HepG2 (cell line): ENCODE measurements at regions not wholly inside any gene's neighbourhood (a gene's known extent, or its start where the extent isn't known, plus 50 kb on each side); places are given as distances from the start of the nearest gene placed in this dataset.

ENCODE experiments used
- ATAC-seq: fragments of 200-7000 bp; cut with Tn5 transposase; 3 replicates; pipeline ENCODE4 v1.9.1; 2020; ENCODE audit warnings: mild to moderate bottlenecking, moderate library complexity
- BruUV-seq: library from RNA; stranded (reverse); fragments of 400-500 nt; replicated peaks from 2 replicates; lab custom pipeline; 2021; lab: Mats Ljungman, UMichigan
- CTCF ChIA-PET: fragments of 300-600 bp; formaldehyde crosslinking; extraction: SDS; loops from one replicate; lab custom pipeline; 2021; ENCODE audit warnings: low total read pairs, inconsistent platforms, low intra/inter-chr PET ratio; lab: Yijun Ruan, JAX
- POLR2A ChIA-PET: fragments of 350-600 bp; sonication (Branson Sonifier 250); formaldehyde crosslinking; loops from one replicate; lab custom pipeline; 2020; ENCODE audit warnings: antibody characterized with exemption, inconsistent platforms; lab: Yijun Ruan, JAX
- DNase-seq: peaks from one replicate; pipeline ENCODE4 v3.0.0-alpha.2; 2015; ENCODE audit warnings: low spot score
- FAIRE-seq: peaks from 3 replicates; lab custom pipeline; 2011; peaks lifted over from hg19 to GRCh38; lab: Jason Lieb, UNC
- H2AFZ ChIP-seq: one replicate; pipeline ENCODE4 v1.6.1; 2011; ENCODE audit warnings: low read length, inconsistent platforms
- H3K27ac ChIP-seq: fragments of 300-600 bp; 3 replicates; pipeline ENCODE4 v1.8.0; 2011; ENCODE audit warnings: mixed run types, mild to moderate bottlenecking, mixed read lengths, low read length, inconsistent platforms; ENCODE audit not compliant: insufficient read depth; ENCODE audit errors: extremely low read length
- H3K27me3 ChIP-seq, 2 experiments: fragments of 200-600 bp in 1 of 2; 2 replicates in 1 of 2; 3 replicates in 1 of 2; pipeline versions ENCODE4 v1.6.0 to v1.8.0; 2011; ENCODE audit warnings: low read length in 2 of 2, mild to moderate bottlenecking in 2 of 2, moderate library complexity in 2 of 2, inconsistent platforms in 1 of 2; ENCODE audit not compliant: insufficient read depth in 2 of 2, control insufficient read depth in 1 of 2
- H3K36me3 ChIP-seq, 2 experiments: fragments of 200-600 bp in 1 of 2; replicated peaks in 1 of 2; 2 replicates in 1 of 2; 3 replicates in 1 of 2; pipeline versions ENCODE4 v1.5.1 to v1.8.0; 2011; ENCODE audit warnings: low read length in 2 of 2, inconsistent platforms in 1 of 2; ENCODE audit not compliant: insufficient read depth in 2 of 2, control insufficient read depth in 1 of 2
- H3K4me1 ChIP-seq: 2 replicates; pipeline ENCODE4 v1.5.1; 2012; ENCODE audit warnings: low read length, inconsistent platforms; ENCODE audit not compliant: insufficient read depth
- H3K4me2 ChIP-seq: 2 replicates; pipeline ENCODE4 v1.6.0; 2011; ENCODE audit warnings: low read depth, low read length, inconsistent platforms
- H3K4me3 ChIP-seq, 3 experiments: fragments of 200-600 bp in 1 of 3; sonication (generic), shearing (Covaris generic) in 1 of 3; replicated peaks in 1 of 3; 2 replicates each; pipeline ENCODE4 v1.5.1; 2011 to 2016; ENCODE audit warnings: low read length in 3 of 3, inconsistent platforms in 2 of 3, low read depth in 2 of 3, mild to moderate bottlenecking in 2 of 3, control low read depth in 1 of 3, mixed read lengths in 1 of 3; ENCODE audit not compliant: insufficient read depth in 1 of 3
- H3K79me2 ChIP-seq: one replicate; pipeline ENCODE4 v1.6.1; 2011; ENCODE audit warnings: low read length, inconsistent platforms; ENCODE audit not compliant: insufficient read depth
- H3K9ac ChIP-seq: 2 replicates; pipeline ENCODE4 v1.6.0; 2011; ENCODE audit warnings: mild to moderate bottlenecking, low read depth, low read length, inconsistent platforms; ENCODE audit not compliant: insufficient read depth
- H3K9me3 ChIP-seq: 2 replicates; pipeline ENCODE4 v1.5.1; 2012; ENCODE audit warnings: mild to moderate bottlenecking, low read length
- H4K20me1 ChIP-seq: 2 replicates; pipeline ENCODE4 v1.6.0; 2011; ENCODE audit warnings: inconsistent platforms, mild to moderate bottlenecking, low read length, moderate library complexity; ENCODE audit not compliant: insufficient read depth
- AGO2 ChIP-seq: fragments of 200-400 bp; formaldehyde crosslinking; optimal IDR thresholded peaks from 2 replicates; pipeline ENCODE3; 2017; ENCODE audit warnings: mild to moderate bottlenecking, low read depth, low read length, moderate library complexity
- BRD4 ChIP-seq: sonication (generic); formaldehyde crosslinking; IDR thresholded peaks from 2 replicates; pipeline ENCODE4 v1.4.0; 2020; ENCODE audit warnings: missing genetic modification reagents
- FOXK2 ChIP-seq: fragments of 450-650 bp; IDR thresholded peaks from 2 replicates; pipeline ENCODE4 v1.6.1; 2016
- KDM5B ChIP-seq: sonication (generic); formaldehyde crosslinking; IDR thresholded peaks from 2 replicates; pipeline ENCODE4 v1.4.0; 2020; ENCODE audit warnings: missing genetic modification reagents, mild to moderate bottlenecking, borderline replicate concordance
- NFYB ChIP-seq: sonication (generic); formaldehyde crosslinking; IDR thresholded peaks from 2 replicates; pipeline ENCODE4 v1.4.0; 2020; ENCODE audit warnings: missing genetic modification reagents
- NFYC ChIP-seq: IDR thresholded peaks from 2 replicates; pipeline ENCODE4 v1.6.1; 2016; ENCODE audit warnings: missing genetic modification reagents, missing compliant biosample characterization
- POLR2AphosphoS2 ChIP-seq: IDR thresholded peaks from 2 replicates; pipeline ENCODE4 v1.6.1; 2011; ENCODE audit warnings: low read depth, low read length, improper control_type of control experiment
- REL ChIP-seq: sonication (generic); formaldehyde crosslinking; conservative IDR thresholded peaks from 2 replicates; pipeline ENCODE4 v1.8.0; 2022; ENCODE audit warnings: mild to moderate bottlenecking, missing genetic modification reagents, moderate library complexity
- ZC3H4 ChIP-seq: sonication (generic); formaldehyde crosslinking; IDR thresholded peaks from 2 replicates; pipeline ENCODE4 v1.4.0; 2020; ENCODE audit warnings: missing genetic modification reagents, borderline replicate concordance
- ZNF256 ChIP-seq: sonication (generic); formaldehyde crosslinking; conservative IDR thresholded peaks from 2 replicates; pipeline ENCODE4 v1.4.0; 2020; ENCODE audit warnings: missing genetic modification reagents
- ZNF549 ChIP-seq: sonication (generic); formaldehyde crosslinking; IDR thresholded peaks from 2 replicates; pipeline ENCODE4 v1.5.0; 2020; ENCODE audit warnings: missing genetic modification reagents
- ZNF570 ChIP-seq: sonication (generic); formaldehyde crosslinking; IDR thresholded peaks from 2 replicates; pipeline ENCODE4 v1.4.0; 2020; ENCODE audit warnings: mild to moderate bottlenecking, missing genetic modification reagents, borderline replicate concordance
- ZNF652 ChIP-seq: IDR thresholded peaks from 2 replicates; pipeline ENCODE4 v1.6.1; 2016; ENCODE audit warnings: low read depth, borderline replicate concordance
- whole genome bisulfite sequencing: methylation state at CpG from one replicate; pipeline ENCODE4 v1.1.6; 2017; ENCODE audit warnings: low lambda C conversion rate; 5-methylcytosine and 5-hydroxymethylcytosine counted together
- in situ Hi-C: cut with HindIII; loops from 2 replicates; pipeline ENCODE4 v1.10.0; 2017; ENCODE audit warnings: low pct_unique_long_range_greater_than_20kb; ENCODE audit not compliant: extremely low pct_ligation_motif_present
- intact Hi-C: fragments of 100-400 bp; cut with micrococcal nuclease; formaldehyde crosslinking; loops from one replicate; pipeline ENCODE4 v1.10.0; 2022; ENCODE audit not compliant: unreplicated experiment
- TF ChIP-seq, protein P1 (sequence below): sonication (generic); formaldehyde crosslinking; IDR thresholded peaks from 2 replicates; pipeline ENCODE4 v1.4.0; 2020; ENCODE audit warnings: missing genetic modification reagents

DNA sequence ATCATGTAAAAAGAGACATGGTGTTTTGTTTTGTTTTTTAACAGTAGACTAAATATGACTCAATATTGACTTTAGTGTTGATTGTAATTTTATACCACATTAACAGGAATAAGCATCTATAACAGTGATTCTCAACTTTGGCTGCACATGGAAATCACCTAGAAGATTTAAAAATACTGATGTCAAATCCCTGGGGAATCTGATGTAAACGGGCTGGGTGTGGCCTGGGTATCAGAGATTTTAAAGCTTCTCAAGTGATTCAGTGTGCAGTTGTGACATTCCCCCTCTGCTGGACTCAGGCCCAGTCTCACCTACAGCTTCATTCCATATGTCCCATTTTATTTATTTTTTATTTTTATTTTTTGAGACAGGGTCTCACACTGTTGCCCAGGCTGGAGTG is 82.8 kb upstream of the ATP8B1 start:
- intact Hi-C loops, result loop anchor here (10.0 kb wide), 1 partner anchor 429 kb away; no protein-coding TSS in a partner anchor
- Histone ChIP-seq H2AFZ (no peak overlapping the region), H3K27me3 (no peaks in the 10 kb centered on the region), H3K79me2 (no peaks in the 10 kb centered on the region), H4K20me1 (no peaks in the 10 kb centered on the region), H3K4me1 (peaks cover 15% of the 10 kb centered on the region), H3K27ac (no peak overlapping the region), H3K9ac (no peak overlapping the region), H3K4me3 (no peak overlapping the region), H3K4me2 (no peak overlapping the region), H3K9me3 (peaks cover 7% of the 10 kb centered on the region), H3K36me3 (no peaks in the 10 kb centered on the region)
- no peak for DNase-seq
- no peak for FAIRE-seq
- TF ChIP-seq NFYB (CRISPR knock-in tag) (no peak), POLR2AphosphoS2 (no peak), NFYC (CRISPR knock-in tag) (no peak), ZC3H4 (CRISPR knock-in tag) (no peak), ZNF549 (CRISPR knock-in tag) (no peak), ZNF570 (CRISPR knock-in tag) (no peak), ZNF256 (CRISPR knock-in tag) (no peak), ZNF652 (CRISPR knock-in tag) (no peak), KDM5B (no peak), AGO2 (no peak), REL (CRISPR knock-in tag) (no peak), BRD4 (CRISPR knock-in tag) (no peak), FOXK2 (no peak)
- TF ChIP-seq, protein P1, sequence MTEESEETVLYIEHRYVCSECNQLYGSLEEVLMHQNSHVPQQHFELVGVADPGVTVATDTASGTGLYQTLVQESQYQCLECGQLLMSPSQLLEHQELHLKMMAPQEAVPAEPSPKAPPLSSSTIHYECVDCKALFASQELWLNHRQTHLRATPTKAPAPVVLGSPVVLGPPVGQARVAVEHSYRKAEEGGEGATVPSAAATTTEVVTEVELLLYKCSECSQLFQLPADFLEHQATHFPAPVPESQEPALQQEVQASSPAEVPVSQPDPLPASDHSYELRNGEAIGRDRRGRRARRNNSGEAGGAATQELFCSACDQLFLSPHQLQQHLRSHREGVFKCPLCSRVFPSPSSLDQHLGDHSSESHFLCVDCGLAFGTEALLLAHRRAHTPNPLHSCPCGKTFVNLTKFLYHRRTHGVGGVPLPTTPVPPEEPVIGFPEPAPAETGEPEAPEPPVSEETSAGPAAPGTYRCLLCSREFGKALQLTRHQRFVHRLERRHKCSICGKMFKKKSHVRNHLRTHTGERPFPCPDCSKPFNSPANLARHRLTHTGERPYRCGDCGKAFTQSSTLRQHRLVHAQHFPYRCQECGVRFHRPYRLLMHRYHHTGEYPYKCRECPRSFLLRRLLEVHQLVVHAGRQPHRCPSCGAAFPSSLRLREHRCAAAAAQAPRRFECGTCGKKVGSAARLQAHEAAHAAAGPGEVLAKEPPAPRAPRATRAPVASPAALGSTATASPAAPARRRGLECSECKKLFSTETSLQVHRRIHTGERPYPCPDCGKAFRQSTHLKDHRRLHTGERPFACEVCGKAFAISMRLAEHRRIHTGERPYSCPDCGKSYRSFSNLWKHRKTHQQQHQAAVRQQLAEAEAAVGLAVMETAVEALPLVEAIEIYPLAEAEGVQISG, result no peak
- POLR2A ChIA-PET, result no interaction called here
- BruUV-seq, result no TSS peak
- 40% methylated on average over 1 of the region's 1 CpG for WGBS
- CTCF ChIA-PET, result no interaction called here
- no peak for ATAC-seq
- in situ Hi-C loops, result loop anchor here (25.0 kb wide), 1 partner anchor 226 kb away; no protein-coding TSS in a partner anchor
